ENCODE measurements at regions not wholly inside any gene's neighbourhood (a gene's known extent, or its start where the extent isn't known, plus 50 kb on each side); places are given as distances from the start of the nearest gene placed in this dataset.
"Not testable (repeated sequence)": the region's sequence is repeated elsewhere in the genome, so short reads cannot be mapped to it uniquely, and the experiment has no call there.

DNA sequence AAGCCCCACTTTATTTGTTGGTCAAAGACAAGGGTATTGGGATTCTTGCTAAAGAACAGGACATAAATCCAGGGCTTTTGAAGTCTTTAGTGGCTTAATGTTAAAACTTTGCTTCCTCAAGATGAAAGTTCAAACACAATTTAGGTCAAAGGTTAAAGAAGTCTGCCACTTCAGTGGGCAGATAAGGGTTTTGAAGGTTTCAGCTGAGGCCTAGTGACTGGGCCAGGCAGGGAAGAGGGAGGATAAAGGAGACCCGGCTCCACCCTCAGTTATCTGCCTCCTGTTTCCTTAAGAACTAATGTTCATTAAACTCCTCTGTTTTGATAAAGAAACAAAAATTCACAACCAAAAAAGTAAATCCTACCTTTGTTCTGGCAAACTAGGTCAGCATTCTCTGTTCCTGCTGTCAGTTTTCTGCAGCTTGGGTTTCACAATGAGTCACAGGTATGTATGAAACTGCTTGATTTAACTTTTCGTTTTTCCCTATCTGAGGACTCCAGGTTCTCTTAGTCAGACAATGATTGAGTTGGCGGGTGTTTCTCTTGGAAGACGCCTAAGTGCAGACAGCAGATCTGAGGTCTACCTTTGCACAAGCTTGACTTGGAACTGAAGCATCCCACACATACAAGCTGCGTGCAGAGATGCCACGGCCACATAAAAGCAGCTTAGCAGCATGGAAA, 208.3 kb downstream of the EXOC5 start:
- DNase-seq = peak; percentile 1

DNA sequence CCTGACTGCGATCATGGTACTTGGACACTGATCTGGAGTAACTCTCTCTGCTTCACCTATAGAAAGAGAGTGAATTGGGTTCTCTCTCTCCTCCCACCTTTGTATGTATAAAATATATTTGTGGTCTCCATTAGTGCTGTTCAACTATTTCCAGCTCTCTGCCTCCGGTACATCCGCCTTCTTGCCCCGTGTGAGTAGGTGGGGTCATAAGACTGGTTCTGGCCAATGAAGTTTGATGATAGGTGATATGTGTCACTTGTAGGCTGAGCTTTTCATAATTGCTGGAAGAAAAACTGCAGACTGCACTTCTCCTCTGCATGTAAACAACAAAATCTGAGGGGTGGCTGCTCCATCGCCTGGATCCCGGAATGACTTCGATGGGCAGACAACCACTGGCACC, 210.4 kb downstream of the EXOC5 start:
- no peak for DNase-seq

DNA sequence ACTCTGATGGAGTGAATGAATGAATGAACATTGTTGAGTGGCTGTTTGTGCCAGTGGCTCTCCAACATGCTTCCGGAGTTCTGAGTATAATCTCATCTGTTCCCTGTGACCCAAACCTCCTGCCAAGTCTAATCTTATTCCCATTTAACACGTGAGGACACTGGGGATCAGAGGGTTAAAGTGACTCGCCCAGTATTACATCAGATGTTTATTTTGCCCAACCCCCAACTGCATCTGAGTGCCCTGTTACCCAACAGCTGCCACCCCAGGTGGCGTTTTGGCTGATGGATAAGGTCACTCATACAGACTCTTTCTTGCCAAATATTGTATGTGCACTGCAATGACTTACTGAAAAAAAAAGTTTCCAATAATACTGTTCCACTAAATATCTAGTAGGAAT, 210.9 kb downstream of the EXOC5 start:
- no peak for DNase-seq

DNA sequence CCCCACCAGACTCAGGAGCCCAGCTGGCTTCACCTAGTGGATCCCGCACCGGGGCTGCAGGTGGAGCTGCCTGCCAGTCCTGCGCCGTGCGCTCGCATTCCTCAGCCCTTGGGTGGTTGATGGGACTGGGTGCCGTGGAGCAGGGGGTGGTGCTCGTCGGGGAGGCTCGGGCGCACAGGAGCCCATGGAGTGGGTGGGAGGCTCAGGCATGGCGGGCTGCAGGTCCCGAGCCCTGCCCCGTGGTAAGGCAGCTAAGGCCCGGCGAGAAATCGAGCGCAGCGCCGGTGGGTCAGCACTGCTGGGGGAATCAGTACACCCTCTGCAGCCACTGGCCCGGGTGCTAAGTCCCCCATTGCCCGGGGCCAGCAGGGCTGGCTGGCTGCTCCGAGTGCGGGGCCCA, 212.2 kb downstream of the EXOC5 start:
- DNase-seq = not testable (repeated sequence)

DNA sequence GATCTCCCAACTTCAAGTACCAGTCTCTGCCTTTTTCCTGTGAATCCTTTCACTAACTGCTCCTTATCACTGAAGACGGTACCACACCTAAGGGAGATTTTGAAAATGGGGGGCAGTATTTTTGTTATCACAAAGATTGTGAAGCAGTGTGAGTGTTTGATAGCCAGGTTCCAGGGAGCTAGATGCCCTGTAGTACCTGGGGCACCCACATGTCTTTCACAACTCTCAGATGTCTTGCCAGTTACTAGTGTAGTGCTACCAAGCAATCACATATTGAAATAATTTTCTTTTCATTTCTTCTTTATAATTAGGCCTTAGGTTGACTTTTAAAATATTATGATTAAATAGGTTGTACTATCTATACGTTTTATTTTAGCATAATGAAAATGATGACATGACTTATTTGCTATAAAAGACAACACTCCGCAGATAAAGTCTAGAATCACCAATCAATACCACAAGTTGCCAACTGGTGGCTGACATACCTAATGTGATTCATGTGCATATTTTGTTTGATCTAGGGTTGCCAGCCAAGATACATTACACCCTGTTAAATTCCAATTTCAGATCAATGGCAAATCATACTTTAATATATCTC, 215.9 kb downstream of the EXOC5 start:
- no peak for DNase-seq

DNA sequence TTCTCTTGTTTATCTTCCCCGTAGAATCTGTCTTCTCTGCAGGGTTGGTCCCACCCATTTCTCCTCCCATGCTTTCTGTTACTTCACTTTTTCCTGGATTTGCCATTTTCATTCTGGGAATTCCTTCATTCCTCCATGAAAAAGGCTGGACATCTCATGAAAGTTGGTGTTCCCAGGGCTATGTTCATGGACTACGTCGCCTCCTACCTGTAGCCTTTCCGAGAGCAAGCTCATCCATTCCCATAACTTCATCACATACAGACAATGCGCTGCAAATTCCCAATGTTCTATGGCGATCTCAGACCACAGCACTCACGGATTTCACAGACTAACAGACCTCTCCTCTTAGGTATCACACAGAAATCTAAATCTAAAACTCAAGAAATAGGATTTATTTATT, 217.1 kb downstream of the EXOC5 start:
- DNase-seq = no peak

DNA sequence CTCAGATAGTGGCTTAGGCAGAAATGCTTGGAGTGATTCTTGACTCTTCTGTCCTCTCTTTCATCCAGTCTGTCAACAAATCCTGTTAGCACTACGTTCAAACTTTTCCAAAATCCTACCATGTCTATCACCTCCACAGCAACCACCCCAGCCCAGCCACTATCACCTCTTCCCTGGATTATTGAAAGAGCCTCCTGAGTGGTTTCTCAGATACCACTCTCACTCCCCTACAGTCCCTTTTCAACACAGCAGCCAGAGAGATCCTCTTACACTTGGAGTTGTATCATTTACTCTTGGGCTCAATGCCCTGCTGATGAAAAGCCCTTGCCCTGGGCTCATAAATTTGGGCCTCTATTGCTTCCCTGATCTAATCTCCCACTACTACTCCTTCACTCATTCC, 218.9 kb downstream of the EXOC5 start:
- DNase-seq = no peak

DNA sequence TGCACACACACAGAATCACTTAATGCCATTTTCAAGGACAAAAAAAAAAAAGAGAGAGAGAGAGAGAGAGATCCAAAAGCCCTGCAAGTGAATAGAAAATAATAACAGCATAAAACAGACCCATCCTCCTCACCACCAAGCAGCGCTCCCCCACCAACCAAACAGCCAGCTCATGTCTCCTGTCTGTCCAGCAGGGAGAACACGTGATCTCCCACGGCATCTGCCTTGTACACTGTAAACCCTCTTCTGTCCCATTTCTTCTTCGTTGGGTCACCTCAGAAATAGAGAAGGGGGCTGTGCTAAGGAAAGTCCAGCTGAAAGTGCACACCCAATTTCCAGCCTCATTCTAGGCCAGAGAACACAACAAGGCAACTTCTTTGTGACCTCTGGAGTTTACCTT, 222.5 kb downstream of the EXOC5 start:
- DNase-seq = no peak

DNA sequence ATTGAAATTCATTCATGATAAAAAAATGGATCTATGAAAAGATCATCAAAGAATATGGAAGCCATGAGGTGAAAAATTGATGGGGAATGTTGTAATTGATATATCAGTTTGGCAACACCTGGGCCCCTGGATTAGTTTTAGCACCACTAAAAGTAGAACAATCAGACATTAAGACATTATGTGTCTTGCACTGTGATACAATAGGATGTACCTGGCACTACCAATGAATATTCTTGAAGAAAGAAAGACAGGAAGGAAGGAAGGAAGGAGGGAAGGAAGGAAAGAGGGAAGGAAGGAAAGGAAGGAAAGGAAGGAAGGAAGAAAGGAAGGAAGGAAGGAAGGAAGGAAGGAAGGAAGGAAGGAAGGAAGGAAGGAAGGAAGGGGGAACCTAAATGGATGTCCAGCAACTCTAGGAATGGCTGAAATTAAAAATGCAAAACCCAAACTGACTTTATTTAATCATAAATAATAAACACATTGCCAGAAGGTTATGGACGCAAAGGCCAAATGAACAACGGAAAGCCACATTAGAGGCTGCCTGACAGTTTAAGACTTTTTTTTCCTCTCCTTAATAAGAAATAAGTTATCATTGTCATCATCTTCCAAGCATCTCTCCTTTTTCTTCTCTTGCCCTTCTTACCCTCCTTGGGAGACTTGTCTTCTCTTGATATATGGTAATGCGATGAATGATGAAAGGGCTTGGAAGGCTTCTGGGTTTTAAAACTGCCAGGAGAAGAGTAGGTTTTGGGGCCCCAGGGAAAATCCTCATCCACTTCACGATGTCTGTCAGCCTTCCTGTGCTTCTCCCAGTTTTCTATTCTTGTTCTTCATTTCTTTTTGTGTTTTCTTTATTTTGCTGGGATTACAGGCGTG, 224.4 kb downstream of the EXOC5 start:
- DNase-seq = not testable (repeated sequence)

DNA sequence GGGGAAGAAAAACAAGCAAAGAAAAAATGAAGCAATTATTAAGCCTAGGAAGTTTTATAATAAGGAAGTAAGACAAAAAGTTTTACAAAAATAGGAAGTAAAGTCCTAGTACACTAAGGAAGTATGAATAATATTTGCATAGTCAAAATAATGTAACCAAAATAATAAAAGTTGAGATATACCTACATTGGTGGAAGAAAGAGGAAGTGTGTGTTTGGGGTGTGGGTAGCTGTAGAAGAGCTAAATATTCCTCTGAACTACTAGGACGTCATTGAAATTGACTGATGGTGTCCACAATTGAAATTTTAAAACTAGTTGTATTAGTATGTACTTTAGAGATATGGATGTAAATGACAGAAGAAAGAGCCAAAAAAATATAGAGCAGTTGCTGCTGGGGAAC, 228.4 kb upstream of the OTX2 start:
- DNase-seq = no peak

DNA sequence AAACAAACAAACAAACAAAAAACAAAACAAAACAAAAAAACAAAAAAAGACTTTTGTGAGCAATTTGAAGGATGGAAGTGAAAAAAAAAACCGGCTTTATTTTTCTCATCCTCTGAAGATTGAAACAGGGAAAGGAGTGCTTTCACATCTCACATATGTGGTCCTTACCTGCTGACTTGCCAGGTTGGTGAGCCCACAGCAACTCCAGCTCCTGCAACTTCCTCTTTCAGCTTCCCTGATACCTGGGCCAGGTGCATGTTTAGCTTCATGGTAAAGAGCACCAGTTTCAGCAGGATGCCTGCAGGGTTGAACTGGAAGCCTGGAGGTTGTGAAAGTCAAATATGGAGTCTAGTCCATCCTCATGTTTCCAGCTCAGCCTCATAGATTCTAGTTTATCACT, 221.2 kb upstream of the OTX2 start:
- DNase-seq = no peak

DNA sequence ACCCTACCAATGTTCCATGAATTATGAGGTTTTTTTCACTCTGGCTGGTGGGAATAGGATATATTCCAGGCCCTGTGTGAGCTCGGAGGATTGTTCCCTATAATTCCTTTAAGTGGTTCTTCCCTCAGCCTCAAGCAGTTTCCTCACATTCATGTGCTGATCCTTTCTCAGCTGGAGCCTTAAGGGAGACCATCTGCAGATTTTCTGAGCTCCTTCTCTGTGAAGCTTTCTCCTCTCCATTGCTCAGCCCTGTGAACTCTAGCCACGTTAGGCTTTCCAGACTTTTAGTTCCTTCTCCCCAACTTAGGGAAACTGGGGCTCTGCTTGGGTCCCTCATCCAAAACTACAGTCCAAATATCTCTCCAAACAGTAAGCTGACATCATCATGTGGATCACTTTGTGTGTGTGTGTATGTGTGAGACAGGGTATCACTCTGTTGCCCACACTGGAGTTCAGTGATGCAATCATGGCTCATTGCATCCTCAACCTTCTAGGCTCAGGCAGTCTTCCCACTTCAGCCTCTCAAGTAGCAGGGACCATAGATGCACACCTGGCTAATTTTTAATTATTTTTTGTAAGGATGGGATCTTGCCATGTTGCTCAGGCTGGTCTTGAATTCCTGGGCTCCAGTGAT, 219.5 kb upstream of the OTX2 start:
- no peak for DNase-seq

DNA sequence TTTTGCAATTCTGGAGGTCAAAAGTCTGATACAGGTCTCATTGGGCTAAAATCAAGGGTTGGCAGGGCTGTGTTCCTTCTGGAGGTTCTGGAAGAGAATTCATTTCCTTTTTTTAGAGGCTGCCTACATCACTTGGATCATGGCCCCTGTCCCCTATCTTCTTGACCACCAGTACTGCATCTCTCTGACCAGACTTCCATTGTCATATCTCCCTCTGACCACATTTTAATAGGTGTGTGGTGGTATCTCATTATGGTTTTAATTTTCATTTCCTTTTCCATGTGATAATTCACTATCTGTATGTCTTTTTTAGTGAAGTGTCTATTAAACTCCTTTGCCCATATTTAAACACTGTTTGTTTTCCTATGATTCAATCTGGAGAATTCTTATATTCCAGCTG, 215.2 kb upstream of the OTX2 start:
- no peak for DNase-seq

DNA sequence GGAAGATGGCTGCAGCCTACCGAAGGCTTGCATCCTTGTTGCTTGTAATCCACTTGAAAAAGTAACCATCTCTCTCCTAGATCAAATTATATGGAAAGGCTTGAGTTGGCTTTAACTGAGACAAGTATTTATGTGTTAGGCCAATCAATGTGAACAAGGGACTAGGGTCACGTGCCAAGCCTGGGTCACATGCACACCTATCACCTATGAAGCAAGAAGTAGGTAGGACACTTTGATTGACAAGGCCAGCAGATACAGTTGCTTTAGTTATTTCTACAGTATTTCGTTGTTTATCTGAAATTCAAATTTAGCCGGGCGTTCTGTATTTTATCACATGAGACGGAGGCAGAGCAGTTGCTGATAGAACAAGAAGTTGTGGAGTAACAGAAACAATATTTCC, 212.3 kb upstream of the OTX2 start:
- DNase-seq = no peak

DNA sequence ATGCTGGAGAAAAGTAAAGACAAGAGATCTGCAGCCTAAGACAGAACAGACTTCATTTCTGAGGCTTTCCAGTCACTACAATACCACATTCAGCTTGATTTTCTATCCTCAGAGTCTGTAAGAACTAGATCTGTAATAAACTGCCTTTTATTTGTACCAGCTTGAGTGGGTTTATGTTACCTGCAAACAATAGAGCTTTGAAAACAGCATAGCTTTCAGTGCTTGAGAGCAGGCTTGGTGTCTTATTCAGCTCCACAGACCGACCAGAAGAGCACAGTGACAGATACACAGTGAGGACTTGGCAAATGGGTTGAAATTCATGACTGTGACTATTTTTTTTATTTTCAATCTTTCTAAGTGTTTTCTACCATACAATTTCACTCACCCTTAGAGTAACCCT, 207.8 kb upstream of the OTX2 start:
- no peak for DNase-seq

DNA sequence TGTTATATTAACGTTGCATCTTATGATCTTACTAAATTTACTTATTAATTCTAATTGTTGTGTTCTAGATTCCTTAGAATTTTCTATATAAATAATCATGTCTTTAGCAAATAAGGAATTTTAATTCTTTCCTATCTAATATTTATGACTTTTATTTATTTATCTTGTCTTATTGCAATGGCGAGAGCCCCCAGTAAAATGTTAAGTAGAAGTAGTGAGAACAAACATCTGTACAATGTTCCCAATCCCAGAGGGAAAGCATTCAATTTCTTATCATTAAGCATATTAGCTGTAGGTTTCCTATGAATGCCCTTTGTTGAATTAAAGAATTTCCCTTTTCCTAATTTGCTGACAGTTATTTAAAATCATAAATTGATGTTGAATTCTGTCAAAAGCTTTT, 203.7 kb upstream of the OTX2 start:
- no peak for DNase-seq

DNA sequence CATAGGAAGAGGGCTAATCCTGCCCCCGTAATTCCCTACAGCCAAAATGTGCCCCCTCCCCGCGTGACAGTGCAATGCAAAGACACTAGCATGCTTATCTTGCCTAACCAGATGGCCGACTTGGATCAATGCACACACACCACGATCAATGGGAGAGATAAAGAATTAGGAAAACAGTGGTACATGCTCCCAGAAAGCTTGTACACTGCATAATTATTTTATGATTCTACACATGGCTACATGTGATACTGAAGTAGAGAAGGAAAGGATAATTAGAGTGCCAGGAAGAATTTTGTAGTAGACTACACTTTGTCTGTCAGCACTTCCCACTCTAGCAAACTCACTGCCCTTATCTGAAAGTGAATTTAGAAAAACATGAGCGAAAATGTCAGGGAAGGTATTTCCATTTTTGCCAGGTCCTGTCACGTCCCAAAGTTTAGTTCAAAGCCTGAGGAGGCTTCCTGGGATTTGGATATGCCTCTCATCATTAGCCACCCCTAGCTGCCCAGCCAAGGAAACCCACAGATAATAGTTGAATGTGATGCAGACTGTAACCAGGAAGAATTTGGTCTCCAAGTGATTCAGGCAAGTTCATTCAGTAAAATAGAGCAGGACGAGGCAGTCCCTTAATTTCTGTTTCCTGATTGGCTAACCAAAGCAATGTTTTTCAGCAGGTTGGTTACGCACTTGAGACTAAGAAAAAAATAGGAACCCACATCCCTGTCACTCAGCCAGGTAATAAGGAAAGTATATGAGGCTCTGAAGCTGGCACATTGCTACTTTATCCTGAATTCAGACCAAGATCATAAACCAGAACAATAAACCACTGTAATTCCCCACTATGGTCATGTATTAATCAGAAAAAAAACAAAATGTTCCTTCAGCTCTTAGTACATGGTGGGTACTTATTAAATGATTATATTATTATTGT, 199.6 kb upstream of the OTX2 start:
- no peak for DNase-seq

DNA sequence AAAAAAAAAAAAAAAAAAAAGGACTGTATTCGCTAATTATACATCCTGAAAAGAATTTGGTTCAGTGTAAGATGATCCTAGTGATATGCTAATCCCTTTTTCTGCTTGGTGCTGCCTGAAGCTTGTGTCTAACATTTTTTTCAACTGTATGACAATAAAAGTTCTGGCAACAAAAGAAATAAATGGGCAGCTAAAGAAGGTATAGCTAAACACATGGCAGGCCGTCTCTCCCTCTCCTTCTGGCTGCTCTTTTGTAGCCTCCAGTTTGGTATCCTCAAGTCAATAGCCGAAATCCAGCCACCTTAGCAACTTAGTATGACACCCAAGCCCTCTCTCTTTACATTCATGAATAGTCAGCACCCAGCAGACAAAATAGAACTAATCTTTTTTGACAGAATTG, 198.3 kb upstream of the OTX2 start:
- no peak for DNase-seq

DNA sequence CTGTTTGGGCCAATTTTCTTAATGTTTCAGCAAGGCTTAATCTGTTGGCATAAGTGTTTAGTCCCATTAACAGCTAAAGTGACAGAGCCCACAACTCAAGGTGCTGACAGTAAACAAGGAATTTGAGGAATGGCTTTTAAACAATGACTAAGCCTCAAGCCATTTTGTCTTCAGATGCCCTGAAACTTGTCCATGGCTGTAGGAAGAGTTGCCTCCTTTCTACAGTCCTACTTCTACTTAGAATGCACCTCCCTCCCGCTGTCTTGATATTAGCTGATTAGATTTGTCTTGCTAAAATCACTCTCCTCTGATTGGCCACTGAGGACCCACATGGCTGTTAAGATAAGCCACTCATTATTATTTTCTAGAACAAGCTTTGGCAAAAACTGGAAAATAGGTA, 188.4 kb upstream of the OTX2 start:
- no peak for DNase-seq

DNA sequence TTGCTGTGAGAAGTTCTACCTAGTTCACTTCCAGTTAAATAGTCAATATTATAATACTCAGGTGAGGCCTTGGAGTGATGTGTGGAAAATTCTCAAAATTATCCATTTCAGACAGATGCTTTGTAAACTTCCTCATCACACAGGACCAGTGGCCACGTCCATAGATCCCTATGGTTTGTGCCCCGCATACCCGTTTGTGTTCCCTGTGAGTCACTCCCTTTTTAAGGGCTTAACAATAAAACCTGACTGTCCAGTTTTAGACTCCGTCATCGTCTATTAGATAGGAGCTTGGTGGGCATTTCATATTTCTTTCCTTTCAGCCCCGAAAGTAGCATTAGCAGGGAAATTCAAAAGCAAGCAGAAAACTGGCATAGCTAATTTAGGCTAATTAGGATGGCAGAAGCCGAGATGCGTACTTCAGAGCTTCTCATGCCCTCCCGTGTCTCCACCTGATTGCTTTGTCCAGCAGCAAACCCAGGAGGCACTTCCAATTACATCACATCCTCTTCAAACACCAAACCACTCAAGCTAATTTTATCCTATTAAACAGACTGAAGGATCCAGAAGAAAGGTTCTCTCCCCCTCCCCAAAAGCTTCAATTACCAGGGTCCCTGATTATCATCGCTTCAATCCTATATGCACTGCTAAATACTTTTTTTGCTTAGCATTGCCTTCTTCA, 186.6 kb upstream of the OTX2 start:
- DNase-seq = no peak

DNA sequence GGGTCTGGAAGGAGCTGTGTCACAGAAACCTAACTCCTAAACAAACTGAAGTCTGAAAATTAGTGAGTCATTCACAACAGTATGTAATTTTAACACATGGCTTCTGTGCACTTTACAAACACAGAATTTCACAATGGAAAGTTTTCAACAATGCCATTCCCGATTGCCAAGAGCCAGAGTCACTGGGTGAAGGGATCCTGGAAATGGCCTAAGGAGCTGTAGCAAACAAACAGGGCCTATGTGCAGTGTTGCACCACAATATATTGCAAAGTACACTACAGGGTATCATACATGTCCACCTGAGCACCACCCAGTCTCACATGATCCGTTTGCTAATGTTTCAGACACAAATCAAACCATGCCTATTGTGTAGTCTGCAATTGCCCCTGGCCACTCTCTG, 184.7 kb upstream of the OTX2 start:
- no peak for DNase-seq

DNA sequence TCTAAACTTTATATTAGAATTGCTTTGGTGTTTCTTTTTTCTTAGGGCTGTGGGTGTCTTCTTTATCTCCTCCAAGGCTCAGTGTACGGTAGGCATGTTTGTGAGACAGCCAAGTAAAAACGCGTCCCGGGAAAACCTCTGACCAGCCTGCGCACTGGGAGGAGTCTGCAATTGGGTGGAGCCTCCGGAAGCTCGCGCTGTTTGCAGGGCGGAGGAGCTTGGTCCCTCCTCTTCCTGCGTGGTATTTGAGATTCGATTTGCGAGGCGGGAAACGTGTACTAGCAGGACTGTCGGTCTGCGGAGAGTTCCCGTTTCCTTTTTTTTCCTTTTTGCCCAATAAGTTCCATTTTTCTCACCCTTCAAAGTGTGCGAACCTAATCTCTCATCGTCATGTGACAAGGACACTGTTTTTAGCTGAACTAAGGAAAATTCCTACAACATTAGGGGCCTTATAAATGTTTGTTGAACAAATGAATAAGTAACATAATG, 182.1 kb upstream of the OTX2 start:
- no peak for DNase-seq
